CD14-positive monocyte (primary cell): ENCODE measurements at regions not wholly inside any gene's neighbourhood (a gene's known extent, or its start where the extent isn't known, plus 50 kb on each side); places are given as distances from the start of the nearest gene placed in this dataset.

Experiments used
- DNase-seq, 3 donors: peaks; one replicate each; pipeline ENCODE4 v3.0.0-alpha.2; 2011 to 2022
- H2AFZ ChIP-seq: 2 replicates; pipeline ENCODE4 v1.6.0; 2012; ENCODE audit warnings: mild to moderate bottlenecking, low read depth, low read length, inconsistent platforms; ENCODE audit not compliant: insufficient read depth, poor library complexity, severe bottlenecking
- H3K27ac ChIP-seq, 2 donors: 1 replicate in 1 of 2; 2 replicates in 1 of 2; pipeline ENCODE4 v1.5.1; 2012 to 2013; ENCODE audit warnings: low read length in 2 of 2, control low read depth in 1 of 2, inconsistent platforms in 1 of 2, low read depth in 1 of 2, mild to moderate bottlenecking in 1 of 2
- H3K27me3 ChIP-seq, 2 donors: one replicate each; pipeline versions ENCODE4 v1.6.0 to v1.6.1; 2011 to 2013; ENCODE audit warnings: low read length in 2 of 2; ENCODE audit not compliant: control insufficient read depth in 2 of 2, insufficient read depth in 2 of 2
- H3K36me3 ChIP-seq, 2 donors: replicated peaks in 1 of 2; 1 replicate in 1 of 2; 2 replicates in 1 of 2; pipeline versions ENCODE4 v1.5.1 to v1.6.1; 2012 to 2013; ENCODE audit warnings: low read length in 2 of 2, control low read depth in 1 of 2, inconsistent platforms in 1 of 2, mild to moderate bottlenecking in 1 of 2; ENCODE audit not compliant: insufficient read depth in 2 of 2, control insufficient read depth in 1 of 2
- H3K4me1 ChIP-seq, 2 donors: 1 replicate in 1 of 2; 2 replicates in 1 of 2; pipeline versions ENCODE4 v1.5.1 to v1.6.1; 2012 to 2013; ENCODE audit warnings: low read length in 2 of 2, control low read depth in 1 of 2, inconsistent platforms in 1 of 2, mild to moderate bottlenecking in 1 of 2, moderate library complexity in 1 of 2; ENCODE audit not compliant: insufficient read depth in 2 of 2, control insufficient read depth in 1 of 2
- H3K4me2 ChIP-seq: replicated peaks from 2 replicates; pipeline ENCODE3; 2012; ENCODE audit warnings: low read length, moderate library complexity, mild to moderate bottlenecking; ENCODE audit not compliant: poor library complexity, severe bottlenecking; ENCODE audit errors: extremely low read depth
- H3K4me3 ChIP-seq, 3 experiments: fragments of 200-600 bp in 1 of 3; sonication (generic) in 1 of 3; replicated peaks in 1 of 3; 1 replicate in 2 of 3; 2 replicates in 1 of 3; pipeline ENCODE4 v1.5.1; 2011 to 2013; ENCODE audit warnings: low read length in 3 of 3, mild to moderate bottlenecking in 3 of 3, control low read depth in 2 of 3, low read depth in 2 of 3, inconsistent platforms in 1 of 3, moderate library complexity in 1 of 3
- H3K79me2 ChIP-seq: 2 replicates; pipeline ENCODE4 v1.6.0; 2012; ENCODE audit warnings: mild to moderate bottlenecking, control low read depth, inconsistent platforms, low read length, moderate library complexity; ENCODE audit not compliant: insufficient read depth
- H3K9ac ChIP-seq: 2 replicates; pipeline ENCODE4 v1.6.0; 2017; ENCODE audit warnings: low read length, mild to moderate bottlenecking; ENCODE audit not compliant: insufficient read depth, poor library complexity, severe bottlenecking
- H3K9me3 ChIP-seq, 2 donors: replicated peaks in 1 of 2; 1 replicate in 1 of 2; 2 replicates in 1 of 2; pipeline versions ENCODE4 v1.5.1 to v1.6.1; 2012 to 2013; ENCODE audit warnings: low read length in 2 of 2, control low read depth in 1 of 2; ENCODE audit not compliant: control insufficient read depth in 1 of 2, insufficient read depth in 1 of 2
- H4K20me1 ChIP-seq: 2 replicates; pipeline ENCODE4 v1.6.0; 2012; ENCODE audit warnings: mild to moderate bottlenecking, low read length, control low read depth, moderate library complexity; ENCODE audit not compliant: insufficient read depth
- H3K27ac Mint-ChIP-seq, 7 donors: one replicate each; pipeline ENCODE4 v1.8.0; 2020; ENCODE audit warnings: mild to moderate bottlenecking in 7 of 7, mixed read lengths in 7 of 7, moderate library complexity in 6 of 7, inconsistent platforms in 2 of 7
- H3K27me3 Mint-ChIP-seq, 3 donors: one replicate each; pipeline ENCODE4 v1.8.0; 2021 to 2022; ENCODE audit warnings: low read depth in 3 of 3, mild to moderate bottlenecking in 3 of 3, mixed read lengths in 3 of 3, moderate library complexity in 3 of 3, inconsistent platforms in 1 of 3
- H3K36me3 Mint-ChIP-seq, 2 donors: one replicate each; pipeline ENCODE4 v1.8.0; 2020; ENCODE audit warnings: mixed read lengths in 2 of 2, inconsistent platforms in 1 of 2, mild to moderate bottlenecking in 1 of 2
- H3K4me1 Mint-ChIP-seq: one replicate; pipeline ENCODE4 v1.8.0; 2020; ENCODE audit warnings: mild to moderate bottlenecking, mixed read lengths
- H3K4me3 Mint-ChIP-seq, 2 donors: one replicate each; pipeline ENCODE4 v1.8.0; 2020; ENCODE audit warnings: mild to moderate bottlenecking in 2 of 2, mixed read lengths in 2 of 2, moderate library complexity in 1 of 2
- H3K9me3 Mint-ChIP-seq, 7 donors: one replicate each; pipeline ENCODE4 v1.8.0; 2020 to 2022; ENCODE audit warnings: mixed read lengths in 7 of 7, mild to moderate bottlenecking in 6 of 7, moderate library complexity in 6 of 7, inconsistent platforms in 2 of 7
- WGBS: methylation state at CpG from one replicate; pipeline ENCODE4 v1.1.5; 2013; ENCODE audit warnings: missing lambda C conversion rate; ENCODE audit not compliant: insufficient coverage; 5-methylcytosine and 5-hydroxymethylcytosine counted together
- intact Hi-C, 2 donors: fragments of 100-400 bp; cut with micrococcal nuclease; formaldehyde crosslinking; loops; one replicate each; pipeline versions ENCODE4 v1.15.0 to v1.15.1; 2023
- TF ChIP-seq, protein P1 (sequence below): fragments of 200-600 bp; IDR thresholded peaks from one replicate; pipeline ENCODE4 v1.8.0; 2022; ENCODE audit warnings: antibody characterized with exemption, mild to moderate bottlenecking

DNA sequence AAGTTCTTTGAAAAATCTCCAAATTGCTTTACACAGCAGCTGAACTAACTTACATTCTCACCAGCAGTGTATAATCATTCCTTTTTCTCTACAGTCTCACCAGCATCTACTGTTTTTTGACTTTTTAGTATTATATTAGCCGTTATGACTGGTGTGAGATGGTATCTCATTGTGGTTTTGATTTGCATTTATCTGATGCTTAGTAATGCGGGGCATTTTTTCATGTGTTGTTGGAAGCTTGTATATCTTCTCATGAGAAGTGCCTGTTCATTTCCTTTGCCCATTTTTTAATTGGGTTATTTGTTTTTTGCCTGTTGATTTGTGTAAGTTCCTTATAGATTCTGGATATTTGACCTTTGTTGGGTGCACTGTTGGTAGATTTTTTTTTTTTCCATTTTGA is 931.7 kb downstream of the CENPC start:
- Mint-ChIP-seq H3K27ac (no peak overlapping the region), H3K4me1 (no peaks in the 10 kb centered on the region), H3K4me3 (no peak overlapping the region), H3K27me3 (peaks cover 0 to 2% (median 0%) of the 10 kb centered on the region in 3 donors), H3K36me3 (no peaks in the 10 kb centered on the region), H3K9me3 (peaks cover 0 to 8% (median 5%) of the 10 kb centered on the region in 7 donors)
- TF ChIP-seq, protein P1, sequence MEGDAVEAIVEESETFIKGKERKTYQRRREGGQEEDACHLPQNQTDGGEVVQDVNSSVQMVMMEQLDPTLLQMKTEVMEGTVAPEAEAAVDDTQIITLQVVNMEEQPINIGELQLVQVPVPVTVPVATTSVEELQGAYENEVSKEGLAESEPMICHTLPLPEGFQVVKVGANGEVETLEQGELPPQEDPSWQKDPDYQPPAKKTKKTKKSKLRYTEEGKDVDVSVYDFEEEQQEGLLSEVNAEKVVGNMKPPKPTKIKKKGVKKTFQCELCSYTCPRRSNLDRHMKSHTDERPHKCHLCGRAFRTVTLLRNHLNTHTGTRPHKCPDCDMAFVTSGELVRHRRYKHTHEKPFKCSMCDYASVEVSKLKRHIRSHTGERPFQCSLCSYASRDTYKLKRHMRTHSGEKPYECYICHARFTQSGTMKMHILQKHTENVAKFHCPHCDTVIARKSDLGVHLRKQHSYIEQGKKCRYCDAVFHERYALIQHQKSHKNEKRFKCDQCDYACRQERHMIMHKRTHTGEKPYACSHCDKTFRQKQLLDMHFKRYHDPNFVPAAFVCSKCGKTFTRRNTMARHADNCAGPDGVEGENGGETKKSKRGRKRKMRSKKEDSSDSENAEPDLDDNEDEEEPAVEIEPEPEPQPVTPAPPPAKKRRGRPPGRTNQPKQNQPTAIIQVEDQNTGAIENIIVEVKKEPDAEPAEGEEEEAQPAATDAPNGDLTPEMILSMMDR = no peak
- no peaks in the 10 kb centered on the region for H3K36me3 ChIP-seq
- H3K79me2 ChIP-seq = no peaks in the 10 kb centered on the region
- H4K20me1 ChIP-seq = no peaks in the 10 kb centered on the region
- no peak overlapping the region for H3K9ac ChIP-seq
- H3K4me3 ChIP-seq = no peak overlapping the region
- H2AFZ ChIP-seq = no peak overlapping the region
- H3K4me2 ChIP-seq = no peak overlapping the region
- intact Hi-C loops = no loop called here
- no CpG with 5 or more reads among the region's 2 CpGs for WGBS
- DNase-seq = no peak
- peaks cover 5 to 12% of the 10 kb centered on the region in 2 donors for H3K9me3 ChIP-seq
- no peaks in the 10 kb centered on the region for H3K4me1 ChIP-seq
- H3K27me3 ChIP-seq = no peaks in the 10 kb centered on the region
- H3K27ac ChIP-seq = no peak overlapping the region

GRCh38 chr4:66609014-66609413 is 936.3 kb downstream of the CENPC start:
- Histone ChIP-seq H3K27me3 (no peaks in the 10 kb centered on the region), H3K4me3 (no peak overlapping the region), H3K4me1 (no peaks in the 10 kb centered on the region), H3K9ac (no peak overlapping the region), H3K27ac (no peak overlapping the region), H2AFZ (no peak overlapping the region), H3K9me3 (no peaks in the 10 kb centered on the region), H4K20me1 (no peaks in the 10 kb centered on the region), H3K36me3 (no peaks in the 10 kb centered on the region), H3K4me2 (no peak overlapping the region), H3K79me2 (no peaks in the 10 kb centered on the region)
- intact Hi-C loops = no loop called here
- Mint-ChIP-seq H3K9me3 (peaks cover 0 to 3% (median 0%) of the 10 kb centered on the region in 7 donors), H3K36me3 (no peaks in the 10 kb centered on the region), H3K27me3 (peaks cover 0 to 2% (median 0%) of the 10 kb centered on the region in 3 donors), H3K4me3 (no peak overlapping the region), H3K27ac (no peak overlapping the region), H3K4me1 (no peaks in the 10 kb centered on the region)
- TF ChIP-seq, protein P1 = no peak
- no peak for DNase-seq
- WGBS = 100% methylated on average over 1 of the region's 2 CpGs
